ENCODE measurements at regions not wholly inside any gene's neighbourhood (a gene's known extent, or its start where the extent isn't known, plus 50 kb on each side); places are given as distances from the start of the nearest gene placed in this dataset.

DNA sequence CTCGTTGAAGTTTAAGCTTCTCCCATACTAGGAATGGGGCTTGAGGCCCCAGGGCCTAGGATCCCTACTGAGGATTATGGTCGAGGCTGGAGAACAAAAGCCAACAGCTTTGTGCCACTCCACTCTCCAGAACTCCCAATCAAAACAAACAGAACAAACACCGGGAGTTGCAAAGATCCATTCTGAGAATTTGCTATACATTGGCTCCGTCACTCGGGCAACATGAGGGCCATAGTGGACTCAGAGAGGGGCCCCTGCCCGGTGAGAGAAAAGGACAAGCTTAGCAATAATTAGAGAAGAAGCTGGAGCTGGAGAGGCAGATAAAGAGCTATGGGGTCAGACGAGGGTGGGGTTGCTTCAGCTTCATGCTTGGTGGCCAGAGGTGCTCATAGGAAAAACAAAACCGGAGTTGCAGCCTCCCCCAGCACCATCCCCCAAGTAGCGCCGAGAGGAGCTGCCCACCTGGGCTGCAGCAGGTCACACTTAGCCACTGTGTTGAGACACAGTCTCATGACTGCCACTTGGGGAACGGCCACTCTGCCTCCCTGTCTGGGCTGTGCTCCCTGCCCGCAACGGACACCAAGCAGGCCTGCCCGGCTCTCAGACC is 142.3 kb upstream of the HAAO start:
- Histone ChIP-seq H3K27ac (no peak overlapping the region), H3K9me3 (replicated peaks) (no peaks in the 10 kb centered on the region), H3K4me3 (no peak overlapping the region), H3K4me1 (peaks cover 43% of the 10 kb centered on the region), H3K27me3 (no peaks in the 10 kb centered on the region), H3K36me3 (no peaks in the 10 kb centered on the region)
- no peak for DNase-seq

DNA sequence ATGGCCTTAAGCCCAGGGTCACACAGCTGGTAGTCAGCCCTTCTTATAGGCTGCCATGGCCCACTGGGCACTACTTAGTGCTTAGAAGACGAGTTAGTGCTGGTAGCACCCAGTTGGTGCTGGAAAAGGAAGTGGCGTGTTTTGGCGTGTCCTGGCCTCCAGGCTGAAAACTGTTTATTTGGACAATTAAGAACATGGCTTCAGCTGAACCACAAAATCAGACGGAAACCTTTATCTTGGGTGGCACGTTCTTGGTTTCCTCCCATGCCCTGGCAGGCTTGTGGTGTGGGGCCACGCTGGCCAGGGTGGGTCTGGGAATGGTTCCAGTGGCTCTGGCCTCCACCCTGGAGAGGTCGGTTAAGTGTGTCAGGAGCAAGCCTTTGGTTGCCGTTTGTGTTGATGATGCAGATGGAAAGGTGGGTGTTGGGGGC is 141.5 kb upstream of the HAAO start:
- no peak for DNase-seq
- peaks cover 43% of the 10 kb centered on the region for H3K4me1 ChIP-seq

DNA sequence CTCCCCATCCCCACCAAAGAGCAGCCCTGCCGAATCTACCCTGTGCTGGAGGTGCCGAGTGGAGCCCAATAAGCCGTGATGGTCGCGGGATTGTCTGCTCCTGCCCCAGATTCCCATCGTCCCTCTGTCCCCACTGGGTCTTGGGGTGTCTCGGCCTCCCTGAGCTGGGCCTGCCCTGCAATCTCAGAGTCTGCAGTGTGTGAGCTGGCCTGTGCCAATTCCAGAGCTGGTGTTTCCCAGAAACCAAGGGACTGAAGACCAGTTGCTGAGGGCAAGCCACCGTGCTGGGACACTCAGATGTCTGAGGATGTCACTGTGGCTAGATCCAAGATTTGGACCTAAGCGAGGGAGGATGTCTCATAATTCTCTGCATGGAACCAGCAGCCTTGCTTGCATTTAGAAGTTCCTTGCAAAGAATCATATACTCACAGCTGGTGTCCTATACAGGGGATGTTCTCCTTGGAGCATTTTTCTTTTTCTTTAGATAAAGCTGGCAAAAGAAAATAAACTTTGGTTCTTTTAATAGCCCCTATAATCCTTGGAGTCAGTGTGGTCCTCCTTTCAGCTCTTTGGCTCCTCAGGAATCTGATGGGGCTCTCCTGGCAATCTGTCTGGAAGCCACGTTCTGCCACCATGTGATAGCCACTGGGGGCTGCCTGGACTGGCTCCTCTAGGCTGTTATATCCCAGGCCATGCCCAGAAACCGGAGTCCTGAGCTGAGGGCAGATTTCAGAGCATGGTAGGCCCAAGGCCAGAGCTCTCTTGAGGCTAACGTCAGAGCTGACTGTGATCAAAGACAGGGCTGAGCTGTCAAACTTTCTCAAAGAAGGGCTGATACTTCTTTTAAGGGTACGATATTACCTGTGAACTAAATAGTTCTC is 140.1 kb upstream of the HAAO start:
- no peak overlapping the region; the same call in 1 of the 2 replicates for H3K27ac ChIP-seq
- H3K9me3 ChIP-seq (replicated peaks), result no peaks in the 10 kb centered on the region
- H3K36me3 ChIP-seq, result no peaks in the 10 kb centered on the region
- DNase-seq, result no peak
- H3K27me3 ChIP-seq, result no peaks in the 10 kb centered on the region
- H3K4me3 ChIP-seq, result no peak overlapping the region
- H3K4me1 ChIP-seq, result peaks cover 48% of the 10 kb centered on the region

More for the DNA sequence above, 141.5 kb upstream of the HAAO start:
- no peaks in the 10 kb centered on the region for H3K9me3 ChIP-seq (replicated peaks)
- H3K27me3 ChIP-seq, result no peaks in the 10 kb centered on the region
- H3K36me3 ChIP-seq, result no peaks in the 10 kb centered on the region
- H3K4me3 ChIP-seq, result no peak overlapping the region
- H3K27ac ChIP-seq, result no peak overlapping the region

DNA sequence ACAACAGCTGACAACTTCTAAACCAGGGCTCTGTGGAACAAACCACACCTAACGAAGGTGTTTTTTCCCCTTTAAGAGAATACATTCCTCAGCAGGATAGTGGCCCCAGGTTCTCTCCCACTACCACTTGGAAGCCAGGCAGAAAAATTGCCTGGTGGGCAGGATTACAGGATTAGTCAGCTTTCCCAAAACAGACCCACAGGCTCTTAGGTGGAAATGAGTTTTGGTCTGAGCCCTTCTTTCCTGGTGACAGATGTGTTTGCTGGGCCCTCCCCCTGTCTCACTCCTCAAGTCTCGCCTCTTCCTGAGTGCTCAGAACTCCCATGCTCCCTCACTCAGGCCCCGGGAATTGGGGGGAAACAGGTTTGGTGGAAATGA is 139.4 kb upstream of the HAAO start:
- H3K27me3 ChIP-seq, result no peaks in the 10 kb centered on the region
- peaks cover 55% of the 10 kb centered on the region for H3K4me1 ChIP-seq
- H3K4me3 ChIP-seq, result no peak overlapping the region
- no peaks in the 10 kb centered on the region for H3K36me3 ChIP-seq
- DNase-seq, result peak; percentile 66 to 86
- no peaks in the 10 kb centered on the region for H3K9me3 ChIP-seq (replicated peaks)
- peak overlapping the region; percentile 2; the same call in 1 of the 2 replicates for H3K27ac ChIP-seq

DNA sequence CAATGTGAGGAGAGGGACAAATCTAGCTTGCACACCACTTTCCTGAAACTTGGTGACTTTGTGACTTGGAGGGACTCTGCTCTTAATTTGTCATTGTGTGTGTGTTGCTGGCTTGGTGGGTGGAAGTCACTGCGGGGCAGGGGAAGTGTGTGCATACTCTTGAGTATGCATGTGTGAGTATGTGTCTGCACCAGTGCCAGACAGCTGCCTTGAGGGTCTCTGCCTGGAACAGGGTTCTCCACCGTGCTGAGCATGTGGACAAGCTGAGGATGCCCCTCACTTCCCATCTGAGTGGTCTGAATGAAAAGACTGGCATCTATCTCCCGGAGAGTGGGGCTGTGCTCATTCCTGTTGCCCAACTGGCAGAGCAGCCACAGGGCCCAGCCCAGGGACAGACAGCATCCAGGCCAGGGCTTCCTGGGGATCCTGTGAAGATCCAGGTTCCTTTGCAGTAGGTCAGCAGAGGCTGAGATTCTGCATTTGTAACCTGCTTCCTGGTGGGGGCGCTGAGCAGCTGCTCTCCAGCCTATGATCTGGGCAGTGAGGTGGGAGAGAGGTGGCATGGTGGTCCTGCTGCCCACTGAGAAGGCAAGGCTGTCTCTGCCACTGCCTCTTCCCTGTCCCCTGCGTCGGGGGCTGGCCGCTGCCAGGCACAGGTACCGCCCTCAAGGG is 138.9 kb upstream of the HAAO start:
- Histone ChIP-seq H3K27ac (peak overlapping the region; percentile 2; the same call in 1 of the 2 replicates), H3K9me3 (replicated peaks) (no peaks in the 10 kb centered on the region), H3K4me1 (peaks cover 60% of the 10 kb centered on the region), H3K4me3 (no peak overlapping the region), H3K36me3 (no peaks in the 10 kb centered on the region), H3K27me3 (no peaks in the 10 kb centered on the region)
- DNase-seq, result peak; percentile 68 to 74

DNA sequence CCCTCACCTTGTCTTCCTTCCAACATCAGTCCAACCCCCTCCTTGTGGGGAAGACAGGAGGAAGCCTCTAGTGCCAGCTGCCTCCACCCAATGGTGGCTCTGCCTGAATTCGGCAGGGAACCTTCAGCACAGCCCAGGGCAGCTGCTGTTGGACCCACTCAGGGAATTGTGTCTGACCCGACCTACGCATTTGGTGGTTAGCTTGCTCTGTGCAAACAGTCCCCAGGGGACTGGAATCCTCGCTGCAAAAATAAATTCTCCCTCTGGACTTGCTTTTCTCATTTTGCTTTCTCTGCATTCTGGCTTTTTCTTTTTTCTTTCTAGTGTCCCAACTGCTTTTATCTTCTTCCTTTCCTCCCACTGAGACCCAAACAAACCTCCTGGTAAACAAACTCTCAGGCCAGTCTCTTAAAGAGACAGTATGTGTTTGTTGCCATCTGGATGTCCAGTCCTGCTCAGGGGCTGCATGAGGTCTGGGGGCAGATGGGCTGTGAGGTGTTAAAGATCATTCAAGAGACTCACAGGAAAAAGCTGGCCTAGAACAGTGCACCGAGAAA is 137.7 kb upstream of the HAAO start:
- Histone ChIP-seq H3K27me3 (no peaks in the 10 kb centered on the region), H3K4me1 (peaks cover 72% of the 10 kb centered on the region), H3K4me3 (no peak overlapping the region), H3K36me3 (no peaks in the 10 kb centered on the region), H3K9me3 (replicated peaks) (no peaks in the 10 kb centered on the region), H3K27ac (peak overlapping the region; percentile 12; the same call in 1 of the 2 replicates)
- peak; percentile 80 to 86 for DNase-seq

DNA sequence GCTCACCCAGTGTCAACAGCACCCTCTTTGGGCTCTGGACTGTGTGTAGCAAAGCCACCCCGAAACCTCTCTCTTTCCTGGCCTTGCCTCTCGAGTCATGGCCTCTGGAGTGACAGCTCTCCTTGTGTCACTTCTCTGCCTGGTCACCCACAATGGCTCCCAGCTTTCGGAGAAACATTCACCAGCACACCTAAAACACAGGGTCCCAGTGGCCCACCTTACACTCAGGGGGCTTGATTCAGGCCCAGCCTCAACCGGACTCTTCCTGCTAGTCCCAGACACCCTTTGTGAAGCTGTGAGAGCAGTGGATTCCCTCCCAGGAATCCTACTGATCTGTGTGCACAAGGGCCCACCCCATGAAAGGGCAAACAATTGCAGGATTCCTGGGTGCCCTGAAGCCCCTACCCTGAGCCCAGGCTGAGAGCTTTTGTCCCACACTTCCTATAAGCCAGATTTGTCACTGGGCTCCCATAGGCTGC is 137.2 kb upstream of the HAAO start:
- Histone ChIP-seq H3K4me1 (peaks cover 77% of the 10 kb centered on the region), H3K4me3 (no peak overlapping the region), H3K27me3 (no peaks in the 10 kb centered on the region), H3K27ac (peak overlapping the region; percentile 12; the same call in 1 of the 2 replicates), H3K36me3 (no peaks in the 10 kb centered on the region), H3K9me3 (replicated peaks) (no peaks in the 10 kb centered on the region)
- peak in 1 of 2 experiments; percentile 43 for DNase-seq

DNA sequence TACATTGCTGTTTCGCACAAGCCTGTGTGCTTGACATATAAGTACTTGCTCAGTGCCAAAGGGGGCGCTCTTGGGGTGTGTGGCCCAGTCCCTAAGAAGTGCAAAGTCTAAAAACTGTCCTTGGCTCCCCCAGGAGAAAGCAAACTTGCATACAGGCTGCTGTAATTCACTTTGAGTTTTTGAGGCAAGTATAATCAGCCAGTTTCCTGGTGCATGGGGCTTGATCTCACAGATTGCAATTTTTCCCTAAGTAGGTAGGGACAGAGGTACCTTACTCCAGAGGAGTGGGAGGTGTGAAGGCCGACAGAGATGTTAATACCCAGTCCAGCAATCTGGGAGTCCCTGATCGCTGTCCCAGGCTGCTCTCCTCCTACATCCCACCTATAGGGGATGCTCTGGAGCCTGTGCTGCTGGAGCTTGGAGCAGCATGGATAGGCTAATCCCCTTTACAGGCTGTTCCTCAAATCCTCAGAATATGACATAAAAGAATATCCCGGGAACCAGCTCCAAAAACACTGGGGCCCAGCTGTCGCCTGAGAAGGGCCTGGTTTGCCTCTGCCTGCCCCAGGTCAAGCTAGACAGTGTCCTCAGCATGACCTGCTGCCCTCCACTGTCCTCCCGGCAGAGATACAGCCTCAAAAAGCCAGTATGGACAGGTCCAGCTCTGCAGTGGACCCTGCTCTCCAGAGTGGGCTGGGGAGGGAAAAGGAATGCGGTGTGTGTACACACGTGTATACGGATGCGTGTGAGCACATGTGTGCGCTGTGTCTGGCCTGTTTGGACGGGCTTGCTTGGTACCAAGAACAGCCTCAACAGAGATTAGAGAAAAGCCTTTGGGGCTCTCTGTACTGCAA is 136.5 kb upstream of the HAAO start:
- no peaks in the 10 kb centered on the region for H3K9me3 ChIP-seq (replicated peaks)
- H3K4me1 ChIP-seq, result peaks cover 84% of the 10 kb centered on the region
- peak; percentile 77 to 86 for DNase-seq
- peak overlapping the region; percentile 29 for H3K27ac ChIP-seq
- no peaks in the 10 kb centered on the region for H3K27me3 ChIP-seq
- no peaks in the 10 kb centered on the region for H3K36me3 ChIP-seq
- H3K4me3 ChIP-seq, result no peak overlapping the region

DNA sequence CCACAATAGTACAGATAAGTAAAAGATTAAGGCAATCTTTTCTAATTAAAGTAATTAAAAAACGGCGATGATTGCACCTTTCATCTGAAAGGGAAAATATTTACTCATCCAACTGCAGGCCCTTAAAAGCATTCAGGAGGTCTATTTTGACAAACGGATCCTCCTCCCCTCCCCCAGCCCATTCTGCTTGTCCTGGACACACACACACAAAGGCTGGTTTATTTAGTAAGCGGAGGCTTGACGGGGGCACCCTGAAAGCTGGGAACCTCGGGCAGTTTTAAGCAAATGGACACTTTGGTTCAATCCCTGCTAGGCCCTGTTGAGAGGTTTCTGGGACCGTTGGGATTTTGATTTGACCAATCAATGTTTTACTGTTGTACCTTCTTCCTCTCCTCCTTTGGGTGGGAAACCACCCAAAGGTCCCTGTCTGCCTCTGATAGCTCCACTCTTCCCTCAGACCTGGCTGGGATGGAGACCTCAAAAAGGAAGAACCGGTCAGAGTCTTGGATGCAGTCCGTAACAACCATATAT is 135.8 kb upstream of the HAAO start:
- Histone ChIP-seq H3K4me3 (no peak overlapping the region), H3K36me3 (no peaks in the 10 kb centered on the region), H3K27me3 (no peaks in the 10 kb centered on the region), H3K9me3 (replicated peaks) (no peaks in the 10 kb centered on the region), H3K27ac (peak overlapping the region; percentile 29), H3K4me1 (peaks cover 91% of the 10 kb centered on the region)
- peak; percentile 60 to 77 for DNase-seq

DNA sequence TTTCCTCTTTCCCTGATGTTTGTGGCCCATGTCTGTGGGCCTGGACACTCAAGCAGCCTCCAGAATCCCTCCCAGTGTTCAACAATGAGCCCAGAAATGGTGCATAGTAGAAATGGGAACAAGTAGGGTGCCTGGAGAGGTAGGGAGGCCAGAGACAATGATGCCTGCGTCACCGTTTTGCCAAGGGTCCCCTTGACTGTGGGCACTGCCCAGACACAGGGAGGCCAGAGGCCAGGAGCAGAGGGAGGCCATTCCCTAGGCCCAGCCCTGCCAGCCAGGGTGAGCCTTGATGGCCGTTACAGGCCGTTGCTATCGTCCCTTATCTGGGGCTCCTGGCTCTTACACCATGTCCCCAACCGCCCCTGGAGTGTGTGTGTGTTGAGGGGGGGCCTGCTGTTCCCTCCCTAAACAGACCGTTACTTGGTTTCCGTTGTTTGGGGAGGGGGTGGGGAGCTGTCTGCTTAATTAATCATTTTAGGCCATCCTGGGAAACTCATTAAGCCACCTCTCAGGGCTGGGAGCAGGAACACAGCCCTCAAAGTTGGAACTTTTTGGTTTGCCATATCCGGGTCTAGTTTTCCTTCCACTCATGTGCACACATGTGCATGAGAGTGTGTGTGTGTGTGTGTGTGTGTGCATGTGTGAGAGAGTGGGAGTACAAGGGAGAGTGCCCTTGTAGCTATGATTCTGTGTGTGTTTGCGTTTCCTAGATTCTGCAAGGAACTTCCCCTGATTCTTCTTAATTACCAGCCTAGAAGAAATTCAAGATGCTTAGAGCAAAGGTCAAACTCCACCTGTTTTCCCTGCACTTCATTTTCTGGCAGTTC is 135.2 kb upstream of the HAAO start:
- H3K4me1 ChIP-seq, result peaks cover 95% of the 10 kb centered on the region
- H3K4me3 ChIP-seq, result no peak overlapping the region

DNA sequence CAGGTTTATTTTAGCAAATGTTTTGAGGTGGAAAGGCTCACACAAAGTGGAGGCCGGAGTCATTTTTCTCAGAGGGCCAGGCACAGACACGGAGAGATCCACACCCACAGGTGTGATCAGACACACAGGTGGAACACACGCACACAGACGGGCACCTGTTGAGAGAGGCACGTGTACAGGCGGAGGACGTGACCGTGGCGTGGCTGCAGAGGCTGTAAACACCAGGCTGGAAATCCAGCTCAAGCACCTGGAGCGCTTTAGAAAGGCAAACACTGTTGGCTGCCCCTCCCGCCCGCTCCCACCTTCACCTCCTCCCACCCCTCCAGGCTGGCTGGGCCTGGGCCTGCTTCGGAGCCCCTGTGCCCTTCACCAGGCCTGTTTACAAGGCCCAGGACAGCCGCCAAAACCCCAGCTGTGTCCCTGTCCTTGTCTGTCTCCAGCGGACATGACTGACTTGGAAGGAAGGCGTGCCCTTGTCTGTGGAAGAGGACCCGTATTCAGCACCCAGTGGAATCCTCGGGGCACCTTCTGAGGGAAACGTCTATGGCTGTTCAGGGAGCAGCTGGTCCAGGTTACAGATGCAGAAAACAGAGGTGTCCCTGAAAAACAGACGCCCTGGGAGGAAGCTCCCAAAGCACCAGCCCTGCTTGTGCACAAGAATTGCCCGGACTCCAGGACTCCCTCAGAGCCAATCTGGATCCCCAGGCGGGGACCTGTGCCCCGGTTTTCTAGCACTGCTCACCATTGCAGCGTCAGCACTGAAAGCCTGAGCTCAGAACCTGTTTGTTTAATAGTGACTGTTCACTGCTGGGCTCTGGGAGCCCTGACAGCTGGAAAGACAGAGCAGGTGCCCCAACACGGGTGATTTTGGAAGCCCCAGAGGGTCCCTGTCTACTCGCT is 134.3 kb upstream of the HAAO start:
- Histone ChIP-seq H3K4me3 (no peak overlapping the region), H3K36me3 (no peaks in the 10 kb centered on the region), H3K27ac (no peak overlapping the region), H3K27me3 (no peaks in the 10 kb centered on the region), H3K9me3 (replicated peaks) (no peaks in the 10 kb centered on the region), H3K4me1 (peaks cover 86% of the 10 kb centered on the region)
- peak in 1 of 2 experiments; percentile 72 for DNase-seq

More for the DNA sequence above, 135.2 kb upstream of the HAAO start:
- DNase-seq, result no peak
- Histone ChIP-seq H3K27ac (peak overlapping the region; percentile 29; the same call in 1 of the 2 replicates), H3K36me3 (no peaks in the 10 kb centered on the region), H3K9me3 (replicated peaks) (no peaks in the 10 kb centered on the region), H3K27me3 (no peaks in the 10 kb centered on the region)

DNA sequence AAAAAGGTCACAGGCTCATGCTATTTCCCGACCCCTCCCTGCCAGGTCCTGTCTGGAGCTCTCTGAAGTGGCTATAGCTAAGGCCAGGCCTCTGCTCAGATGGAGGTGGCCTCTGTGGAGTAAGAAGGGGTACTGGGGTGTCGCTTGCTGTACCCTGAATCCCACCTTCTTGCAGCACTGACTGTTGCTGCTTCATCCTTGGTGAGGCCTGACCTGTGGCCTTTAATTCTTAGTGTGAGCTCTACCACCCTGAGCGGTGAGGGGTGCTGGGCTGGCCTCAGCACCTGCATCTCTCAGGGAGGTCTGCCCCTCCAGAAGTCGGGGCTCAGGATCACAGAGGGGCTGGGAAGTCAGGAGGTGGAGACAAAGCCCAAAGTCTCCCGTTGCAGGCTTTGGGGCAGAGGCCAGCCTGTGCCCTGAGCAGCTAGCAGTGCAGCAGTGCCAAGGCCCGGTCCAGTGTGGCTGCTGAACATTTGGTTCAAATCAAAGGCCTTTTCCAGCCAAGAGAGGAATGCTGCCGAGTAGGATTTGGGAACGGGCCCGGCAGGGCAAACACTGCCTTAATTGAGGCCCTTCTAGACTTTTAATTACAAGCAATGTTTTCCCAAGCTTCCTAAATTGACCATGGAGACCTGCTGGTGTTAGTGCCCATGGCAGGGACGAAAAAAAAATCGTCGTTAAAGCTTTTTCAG is 133.5 kb upstream of the HAAO start:
- no peak overlapping the region for H3K4me3 ChIP-seq
- H3K27ac ChIP-seq, result peak overlapping the region; percentile 81; the same call in 1 of the 2 replicates
- H3K4me1 ChIP-seq, result peaks cover 78% of the 10 kb centered on the region
- H3K27me3 ChIP-seq, result no peaks in the 10 kb centered on the region
- no peak for DNase-seq
- H3K9me3 ChIP-seq (replicated peaks), result no peaks in the 10 kb centered on the region
- no peaks in the 10 kb centered on the region for H3K36me3 ChIP-seq

Measured in SJCRH30 (cell line).